HG02588 (cell line): ENCODE measurements at regions not wholly inside any gene's neighbourhood (a gene's known extent, or its start where the extent isn't known, plus 50 kb on each side); places are given as distances from the start of the nearest gene placed in this dataset.
"Not testable (repeated sequence)": the region's sequence is repeated elsewhere in the genome, so short reads cannot be mapped to it uniquely, and the experiment has no call there.

Experiments used
- ATAC-seq: cut with Tn5 transposase; IDR thresholded peaks from one replicate; pipeline ENCODE4 v1.9.1; 2021; ENCODE audit warnings: mild to moderate bottlenecking, moderate library complexity; ENCODE audit not compliant: unreplicated experiment

DNA sequence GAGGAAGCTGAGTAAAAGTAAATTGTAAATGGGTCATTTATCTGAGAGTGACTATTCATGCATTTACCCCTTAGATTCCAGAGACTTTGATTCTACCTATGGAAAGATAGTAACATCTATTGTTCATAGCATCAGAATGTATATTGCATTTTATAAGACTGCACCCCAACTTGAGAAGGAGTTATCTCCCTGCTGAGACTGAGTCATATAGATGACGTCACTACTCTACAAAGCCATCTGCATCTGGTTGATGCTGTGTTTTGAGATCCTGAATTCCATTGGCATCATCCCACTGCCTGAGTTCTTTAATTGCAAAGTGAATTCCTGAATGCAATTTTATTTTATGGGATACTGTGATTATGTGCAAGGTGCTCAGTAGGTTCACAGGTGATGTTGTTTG, 444.0 kb upstream of the SLC35B3 start:
- ATAC-seq, result no peak

DNA sequence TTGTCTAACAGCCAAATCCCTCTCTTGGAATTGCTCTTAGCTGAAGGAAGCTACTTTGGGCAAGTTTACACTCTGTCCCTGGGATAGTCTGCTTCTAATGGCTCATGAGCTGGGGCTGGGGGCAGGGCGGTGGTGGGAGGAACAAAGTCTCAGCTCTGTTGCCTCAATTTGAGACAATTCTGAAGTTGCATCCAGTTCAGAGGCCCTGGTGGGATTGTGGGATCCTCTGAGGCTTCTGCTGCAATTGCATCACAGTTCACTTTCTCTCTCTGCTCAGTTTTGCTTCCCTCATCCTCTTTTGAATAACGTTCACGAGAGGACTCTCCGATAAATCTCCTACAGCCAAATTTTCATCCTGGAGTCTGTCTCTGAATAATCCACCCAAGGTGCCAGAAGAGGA, 440.6 kb upstream of the SLC35B3 start:
- ATAC-seq, result no peak

DNA sequence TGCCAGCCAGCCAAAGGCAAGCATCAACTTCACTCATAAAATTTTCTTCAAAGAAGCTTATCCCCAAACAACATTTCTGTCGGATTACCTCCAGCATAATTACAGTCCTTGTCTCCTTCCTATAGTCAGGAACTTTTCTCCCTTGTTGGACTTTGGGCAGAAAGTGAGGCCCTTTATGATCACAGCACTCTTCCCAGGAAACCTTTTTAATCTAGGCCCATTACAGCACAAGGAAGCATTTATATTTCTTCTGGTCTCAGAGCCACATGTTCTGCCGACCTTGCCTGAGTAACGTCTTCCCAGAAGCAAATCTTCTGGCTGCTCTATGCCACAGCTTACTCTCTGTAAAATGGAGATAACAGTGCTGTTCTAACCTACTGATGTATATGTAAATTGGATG, 437.2 kb upstream of the SLC35B3 start:
- ATAC-seq, result no peak

DNA sequence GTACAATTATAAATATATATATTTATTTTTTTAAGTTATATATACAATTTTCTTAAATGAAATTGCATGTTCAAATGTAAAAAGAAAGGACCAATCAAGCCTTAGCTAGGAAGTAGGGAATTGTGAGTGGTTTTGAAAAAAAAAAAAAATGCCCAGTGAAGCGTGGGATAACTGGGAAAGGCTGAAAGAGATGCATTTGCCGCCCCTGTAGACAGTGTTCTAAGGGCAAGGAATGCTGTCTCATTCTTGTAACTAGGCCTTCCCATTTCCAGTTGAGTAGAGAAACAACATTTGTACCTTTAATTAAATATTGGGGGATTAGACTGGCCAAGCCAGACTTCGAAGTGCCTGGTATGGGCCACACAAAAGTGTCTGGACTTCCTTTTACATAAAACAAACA, 430.1 kb upstream of the SLC35B3 start:
- ATAC-seq, result no peak

DNA sequence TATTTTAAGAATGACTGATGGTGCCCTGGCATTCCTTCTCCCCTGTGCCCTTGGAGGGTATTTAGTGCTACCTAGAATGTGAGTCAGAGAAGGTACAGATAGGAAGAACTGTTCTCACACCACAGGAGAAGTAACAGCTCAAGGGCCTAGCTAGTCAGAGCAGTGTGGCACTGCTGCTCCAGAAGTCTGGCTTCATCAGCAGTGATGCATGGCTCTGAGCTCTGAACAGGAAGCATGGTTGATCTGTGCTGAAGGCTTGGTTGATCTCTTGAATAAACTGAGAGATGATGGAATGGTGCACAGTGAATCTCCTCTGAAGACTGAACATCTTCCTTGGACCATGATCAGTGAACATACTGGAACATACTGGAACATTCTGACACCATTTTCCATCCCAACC, 425.3 kb upstream of the SLC35B3 start:
- ATAC-seq, result no peak

DNA sequence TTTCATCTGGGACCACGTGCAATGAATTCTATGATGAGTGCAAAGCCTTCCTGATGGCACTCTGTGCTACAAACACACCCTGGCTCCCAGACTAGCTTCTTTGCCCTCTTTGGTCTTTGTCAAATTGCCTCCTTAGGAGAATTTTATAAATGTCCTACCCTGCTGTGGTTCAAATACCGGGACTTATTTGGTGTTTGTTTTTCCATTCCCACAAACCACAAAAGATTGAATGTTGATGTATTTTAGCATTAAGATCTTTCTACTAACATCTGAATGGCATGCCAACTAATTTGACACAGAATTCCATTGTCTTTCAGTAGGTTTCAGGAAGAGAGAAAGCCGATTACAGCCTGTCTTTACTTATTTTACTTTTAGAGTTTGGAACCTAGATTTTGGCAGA, 424.2 kb upstream of the SLC35B3 start:
- no peak for ATAC-seq

DNA sequence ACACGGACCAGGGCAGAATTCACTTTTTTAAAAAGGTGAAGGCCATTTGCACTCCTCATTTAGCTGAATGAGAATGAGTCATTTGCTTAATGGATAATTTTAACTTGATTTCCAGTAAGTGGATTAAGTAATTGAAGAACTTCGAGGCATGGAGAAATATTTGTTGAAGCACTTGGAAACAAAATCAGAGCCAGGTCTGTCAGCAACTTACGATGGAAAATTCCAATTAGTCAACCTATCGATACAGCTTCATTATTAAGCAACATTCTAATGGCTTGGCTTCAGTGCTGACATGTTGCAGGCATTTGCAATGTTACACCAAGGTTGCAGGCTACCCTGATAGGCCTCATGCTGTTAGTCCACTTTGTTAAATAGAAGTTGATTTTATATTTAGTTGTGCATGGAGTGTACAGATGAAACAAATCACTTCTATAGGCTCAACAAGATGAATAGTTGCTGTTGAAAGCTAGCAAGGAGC, 423.5 kb upstream of the SLC35B3 start:
- ATAC-seq, result no peak

DNA sequence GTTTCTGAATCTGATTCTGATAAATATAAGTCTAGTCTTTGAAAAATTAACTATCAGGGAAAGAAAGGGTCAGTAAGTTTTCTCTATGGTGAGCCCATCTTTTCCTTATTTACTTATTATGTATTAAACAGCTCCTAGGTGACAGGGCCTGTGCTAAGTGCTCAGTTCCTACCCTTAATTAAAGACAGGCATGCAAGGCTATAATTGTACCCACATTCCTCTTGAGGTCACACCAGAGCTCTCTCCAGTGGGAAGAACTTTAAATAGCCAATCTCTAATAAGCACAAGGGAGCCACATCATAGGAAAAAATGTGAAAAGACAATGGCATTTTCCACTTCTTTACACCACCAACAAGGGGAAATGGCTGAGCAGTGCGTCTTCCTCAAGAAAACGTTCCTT, 421.8 kb upstream of the SLC35B3 start:
- no peak for ATAC-seq

DNA sequence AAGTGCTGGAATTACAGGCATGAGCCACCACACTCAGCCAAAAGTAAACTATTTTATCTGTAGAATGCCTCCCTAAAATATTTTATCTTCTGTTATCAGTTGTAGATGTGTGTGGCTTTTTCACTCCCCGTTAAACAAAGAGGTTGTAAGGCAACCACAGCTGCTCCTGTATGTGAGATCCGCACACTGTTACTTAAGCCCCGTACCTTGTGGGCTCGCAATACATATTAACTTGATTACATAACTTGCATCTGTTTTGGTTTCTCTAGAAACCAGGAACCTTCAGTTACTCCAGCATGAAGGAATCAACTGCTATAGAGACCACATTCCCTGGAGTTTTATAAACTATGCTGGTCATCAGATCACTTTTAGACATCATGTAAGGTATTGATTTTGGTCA, 420.1 kb upstream of the SLC35B3 start:
- no peak for ATAC-seq

DNA sequence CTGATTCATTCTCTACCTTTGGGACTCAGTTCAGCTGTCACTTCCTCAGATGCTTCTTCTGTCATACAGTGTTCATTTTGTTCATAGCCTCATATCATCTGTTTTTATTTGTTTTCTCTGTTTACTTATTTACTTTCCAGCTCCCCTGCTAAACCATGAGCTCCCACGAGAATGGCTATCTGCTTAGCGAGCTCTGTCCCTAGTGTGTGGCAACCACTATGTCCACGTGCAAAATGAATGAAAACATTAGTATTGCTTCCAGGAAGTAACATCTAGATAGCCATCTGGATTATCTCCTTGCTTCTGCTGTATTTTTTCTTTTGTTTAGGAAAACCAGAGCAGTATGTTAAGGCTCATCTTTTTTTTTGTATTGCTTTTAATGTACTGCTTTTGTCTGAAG, 417.0 kb upstream of the SLC35B3 start:
- no peak for ATAC-seq

DNA sequence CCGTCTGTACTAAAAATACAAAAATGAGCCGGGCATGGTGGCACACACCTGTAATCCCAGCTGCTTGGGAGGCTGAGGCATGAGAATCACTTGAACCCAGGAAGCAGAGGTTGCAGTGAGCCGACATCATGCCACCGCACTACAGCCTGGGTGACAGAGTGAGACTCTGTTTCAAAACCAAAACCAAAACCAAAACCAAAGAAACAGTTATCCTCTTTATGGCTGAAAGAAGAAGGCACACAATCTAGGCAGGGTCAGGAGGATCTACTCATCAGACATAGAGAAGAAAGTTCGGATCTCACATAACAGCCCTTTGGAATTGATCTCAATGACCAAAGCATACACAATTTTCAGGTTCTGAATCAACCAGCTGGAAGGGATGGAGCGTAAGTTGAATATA, 411.3 kb upstream of the SLC35B3 start:
- not testable (repeated sequence) for ATAC-seq

DNA sequence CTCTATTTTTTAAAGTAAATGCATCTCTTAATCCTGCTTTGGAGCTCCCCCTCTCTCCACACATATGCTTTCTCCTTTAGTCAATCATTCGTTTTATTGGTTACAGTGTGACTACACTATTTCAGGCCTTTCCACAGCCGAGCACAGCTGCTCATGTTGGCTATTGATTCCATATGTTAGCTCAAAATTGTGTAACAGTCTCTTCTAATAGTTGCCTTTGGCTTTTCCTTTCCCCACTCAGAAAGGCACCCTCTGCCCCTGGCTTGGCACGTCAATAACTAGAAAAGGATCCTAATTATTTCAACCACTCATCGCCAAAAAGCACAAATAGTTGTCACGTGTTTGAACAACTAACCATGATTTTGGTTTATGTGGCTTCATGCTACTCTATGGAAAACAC, 410.3 kb upstream of the SLC35B3 start:
- ATAC-seq, result no peak

DNA sequence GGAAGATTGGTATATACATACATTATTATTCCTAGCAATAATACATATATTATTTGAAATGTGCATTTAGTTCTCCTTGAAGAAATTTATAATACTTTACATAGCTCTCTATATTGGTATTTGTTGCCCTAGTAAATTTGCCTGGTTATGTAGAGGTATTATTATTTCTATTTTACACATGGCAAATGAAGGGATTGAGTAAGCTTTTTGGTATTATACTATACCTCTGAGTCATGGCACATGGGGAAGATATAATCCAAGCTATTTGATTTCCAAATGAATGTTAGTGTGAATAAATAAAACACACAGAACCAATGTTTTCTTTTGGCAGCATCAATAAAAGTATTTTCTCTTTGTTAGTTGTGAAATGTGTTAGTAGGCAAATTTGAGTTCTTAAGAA, 409.6 kb upstream of the SLC35B3 start:
- no peak for ATAC-seq

DNA sequence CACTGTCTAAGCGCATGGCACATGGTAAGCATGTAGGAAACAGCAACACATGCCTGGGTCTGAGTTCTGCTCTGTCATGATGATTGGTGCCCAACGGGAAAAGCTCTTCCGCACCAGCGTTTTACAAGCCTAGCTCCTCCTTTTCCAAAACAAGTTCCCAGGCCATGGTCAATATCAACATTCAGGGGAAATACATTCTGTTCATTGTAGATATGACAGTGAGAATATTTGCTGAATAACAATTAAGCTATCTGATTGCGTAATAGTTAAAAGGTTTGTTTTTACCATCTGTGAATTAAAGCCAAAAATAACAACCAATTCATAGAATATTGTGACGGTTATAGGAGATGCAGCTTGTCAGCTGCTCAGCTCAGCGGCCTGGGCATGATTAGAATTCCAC, 404.3 kb upstream of the SLC35B3 start:
- ATAC-seq, result no peak

DNA sequence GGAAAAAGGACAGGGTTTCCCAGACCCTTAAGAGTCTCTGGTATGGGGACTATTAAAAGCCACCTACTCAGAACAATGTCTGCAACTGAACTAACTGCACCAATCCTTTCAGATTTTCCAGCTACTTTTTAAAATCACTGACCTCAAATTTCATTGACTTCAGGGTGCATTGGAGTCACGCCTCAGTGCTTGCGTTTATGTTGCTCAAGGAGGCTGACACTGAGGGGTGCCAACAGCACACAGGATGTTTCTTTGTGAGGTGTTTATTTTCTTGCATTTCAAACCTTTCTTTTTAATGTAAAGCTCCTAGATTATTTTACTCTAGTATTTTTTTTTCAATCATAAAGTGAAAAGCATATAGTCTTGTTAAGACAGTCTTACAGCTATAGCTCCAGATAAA, 402.0 kb upstream of the SLC35B3 start:
- ATAC-seq, result no peak

DNA sequence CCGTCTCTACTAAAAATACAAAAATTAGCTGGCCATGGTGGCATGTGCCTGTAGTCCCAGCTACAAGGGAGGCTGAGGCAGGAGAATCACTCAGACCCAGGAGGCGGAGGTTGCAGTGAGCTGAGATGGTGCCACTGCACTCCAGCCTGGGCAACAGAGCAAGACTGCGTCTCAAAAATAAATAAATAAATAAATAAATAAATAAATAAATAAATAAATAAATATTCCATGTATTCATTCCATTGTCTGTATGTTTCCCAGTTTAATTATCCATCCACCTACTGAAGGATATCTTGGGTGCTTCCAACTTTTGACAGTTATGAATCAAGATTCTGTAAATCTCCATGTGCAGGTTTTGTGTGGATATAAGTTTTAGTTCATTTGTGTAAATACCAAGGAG, 397.4 kb upstream of the SLC35B3 start:
- ATAC-seq, result not testable (repeated sequence)

DNA sequence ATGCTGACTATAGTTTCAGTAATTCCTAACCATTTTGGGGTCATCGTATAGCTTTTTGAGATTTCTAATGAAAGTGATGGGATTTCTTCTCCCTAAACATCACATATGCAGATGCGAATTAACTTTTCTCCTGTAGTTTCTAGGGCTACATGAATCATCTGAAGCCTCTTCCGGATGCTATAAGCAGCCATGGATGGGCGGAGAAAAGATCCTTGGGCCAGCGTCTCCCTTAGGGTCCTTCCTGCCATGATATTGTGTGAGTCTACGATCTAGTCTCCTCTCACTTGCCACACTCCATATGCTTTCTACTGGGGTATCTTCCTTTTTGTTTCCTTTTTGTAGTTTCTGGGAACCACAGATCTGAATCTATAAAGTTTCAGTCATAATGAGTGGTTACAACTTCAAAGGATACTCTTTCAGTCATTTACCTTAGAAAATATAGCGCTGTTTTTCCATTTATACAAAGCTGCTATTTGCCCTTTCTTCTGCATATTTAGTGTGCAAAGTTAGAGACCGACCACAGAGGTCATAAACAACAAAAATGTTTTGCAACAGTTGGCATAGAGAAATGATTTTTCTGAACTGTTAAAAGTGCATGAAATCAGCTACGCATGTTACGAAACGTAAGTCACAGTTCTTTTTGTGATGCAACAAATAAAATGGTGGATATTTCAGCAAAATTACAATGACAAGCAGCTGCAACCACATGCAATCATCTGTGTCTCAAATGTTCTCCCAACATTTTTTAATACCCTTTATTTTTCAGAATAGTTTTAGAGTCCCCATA, 396.2 kb upstream of the SLC35B3 start:
- ATAC-seq, result no peak

DNA sequence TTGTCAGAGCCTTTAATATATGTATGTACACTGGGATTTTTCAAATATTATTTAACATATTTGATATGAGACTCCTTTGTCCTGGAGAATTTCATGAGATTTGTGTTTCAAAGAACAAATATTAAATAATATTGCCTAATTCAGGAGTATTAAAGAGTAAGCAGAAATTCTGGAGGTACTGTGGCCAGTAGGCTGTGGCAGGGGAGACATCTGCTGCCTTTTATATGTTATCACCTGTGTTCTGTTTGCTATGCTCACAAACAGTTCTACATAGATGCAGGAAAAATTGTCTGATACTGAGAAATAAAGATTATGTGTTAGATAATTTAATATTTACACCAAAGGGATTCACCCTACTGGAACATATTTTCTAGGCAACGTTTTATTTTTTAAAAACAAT, 395.4 kb upstream of the SLC35B3 start:
- ATAC-seq, result no peak

DNA sequence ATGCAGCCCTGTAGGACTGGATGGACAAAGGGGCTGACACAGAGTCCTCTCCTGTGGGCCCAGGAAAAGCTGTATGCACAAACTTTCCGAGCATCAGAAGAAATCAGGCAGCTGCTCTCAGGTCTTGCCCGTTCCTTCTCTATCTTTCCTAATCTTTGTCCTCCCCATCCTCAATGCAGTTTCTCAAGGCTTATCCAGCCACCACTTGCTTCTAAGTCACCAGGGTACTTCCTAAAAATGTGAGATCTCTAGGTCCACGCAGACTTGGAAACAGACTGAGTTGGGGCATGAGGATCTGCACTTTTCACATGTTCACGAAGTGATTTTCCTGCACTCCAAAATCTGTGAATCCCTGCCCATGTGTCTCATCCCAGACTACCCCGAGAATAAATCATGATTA, 394.5 kb upstream of the SLC35B3 start:
- ATAC-seq, result no peak

DNA sequence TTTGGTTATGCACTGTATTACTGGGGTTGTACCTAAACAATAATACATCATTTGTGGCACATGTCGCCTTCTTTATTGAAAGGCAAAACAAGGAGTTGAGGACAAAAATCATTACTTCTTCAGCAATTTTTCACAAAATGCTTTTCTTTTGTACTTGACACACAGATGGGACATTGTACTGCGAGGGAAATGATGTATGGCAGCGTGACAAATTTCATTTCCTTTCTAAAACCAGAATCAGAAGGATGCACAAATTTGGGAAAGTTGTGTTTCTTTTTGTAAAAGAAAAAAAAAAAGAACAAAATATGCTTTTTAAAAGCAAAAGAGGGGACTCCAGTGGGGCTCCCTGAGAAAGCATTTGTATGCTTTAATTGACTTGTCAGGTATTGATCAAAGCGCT, 394.0 kb upstream of the SLC35B3 start:
- no peak for ATAC-seq

DNA sequence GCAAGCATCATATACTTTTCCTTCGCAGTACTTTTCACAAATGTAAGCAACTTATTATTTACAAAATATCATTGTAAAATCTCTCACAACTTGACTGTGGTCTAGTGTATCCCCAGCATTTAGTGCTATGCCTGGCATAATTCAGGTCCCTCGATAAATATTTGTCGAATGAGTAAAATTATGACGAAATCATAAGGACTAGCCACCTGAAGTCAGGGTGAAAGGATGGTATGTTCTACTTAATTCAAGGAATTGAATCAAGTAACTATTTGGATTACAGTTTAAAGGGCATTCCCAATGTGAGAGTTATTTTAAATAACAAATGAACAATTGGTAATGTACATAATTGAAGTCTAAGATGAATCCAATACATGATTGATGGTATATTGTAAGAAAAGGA, 393.0 kb upstream of the SLC35B3 start:
- ATAC-seq, result no peak

DNA sequence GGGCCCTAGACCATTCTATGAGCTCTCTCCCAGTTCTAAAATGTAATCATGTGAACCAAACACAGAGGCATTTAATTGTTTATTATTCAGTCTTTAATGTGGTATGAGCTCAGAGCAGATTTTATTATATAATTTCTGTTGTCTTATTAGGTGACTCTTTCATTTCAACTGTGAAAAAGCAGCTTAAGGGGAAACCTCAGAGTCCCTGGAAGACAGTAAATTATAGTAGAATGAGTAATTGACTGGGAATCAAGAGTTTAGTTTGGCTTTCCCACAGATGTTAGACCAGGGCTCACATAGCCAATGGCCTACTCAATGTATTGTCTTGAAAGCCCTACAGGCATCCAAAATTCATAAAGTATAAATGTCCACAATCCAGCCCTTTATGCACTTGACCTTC, 390.4 kb upstream of the SLC35B3 start:
- no peak for ATAC-seq

DNA sequence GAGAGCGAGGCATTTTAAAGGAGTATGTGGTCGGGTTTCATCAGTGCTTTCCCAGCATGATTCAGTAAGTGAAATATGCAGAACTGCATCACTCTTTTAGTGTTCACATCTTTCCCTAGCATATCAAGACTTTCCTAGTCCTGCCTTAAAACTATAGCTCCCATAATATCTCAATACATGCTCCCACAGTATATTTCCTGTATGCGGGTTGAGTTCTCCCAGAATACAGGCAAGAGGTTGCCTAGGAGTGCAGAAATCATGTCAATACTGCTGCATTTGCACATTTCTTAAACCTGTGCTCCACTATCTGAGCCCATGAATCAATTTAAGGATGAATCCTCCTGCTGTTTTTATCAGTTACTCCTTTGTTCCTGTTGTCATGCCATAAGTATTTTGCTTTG, 386.6 kb upstream of the SLC35B3 start:
- ATAC-seq, result no peak
